Uterus (tissue), 3 donors: ENCODE measurements at regions not wholly inside any gene's neighbourhood (a gene's known extent, or its start where the extent isn't known, plus 50 kb on each side); places are given as distances from the start of the nearest gene placed in this dataset.

Source experiments
- DNase-seq, 2 donors: peaks; one replicate each; pipeline ENCODE4 v3.0.0-alpha.2; 2019 to 2020
- H3K27ac ChIP-seq, 2 donors: fragments of 200-600 bp; sonication (generic); 1 replicate in 1 of 2; 2 replicates in 1 of 2; pipeline ENCODE4 v1.5.1; 2016 to 2018
- H3K27me3 ChIP-seq, 2 donors: fragments of 200-600 bp; sonication (generic); one replicate each; pipeline ENCODE4 v1.5.1; 2018 to 2019; ENCODE audit warnings: control low read depth in 1 of 2
- H3K36me3 ChIP-seq, 2 donors: fragments of 200-600 bp; sonication (generic); one replicate each; pipeline ENCODE4 v1.5.1; 2019; ENCODE audit warnings: control low read depth in 1 of 2
- H3K4me1 ChIP-seq, 2 donors: fragments of 200-600 bp; sonication (generic); one replicate each; pipeline ENCODE4 v1.5.1; 2018 to 2019; ENCODE audit warnings: control low read depth in 1 of 2
- H3K4me3 ChIP-seq, 2 donors: fragments of 200-600 bp; sonication (generic); 1 replicate in 1 of 2; 2 replicates in 1 of 2; pipeline ENCODE4 v1.5.1; 2018 to 2019; ENCODE audit warnings: mild to moderate bottlenecking in 1 of 2
- H3K9me3 ChIP-seq, 2 donors: fragments of 200-600 bp; sonication (generic); one replicate each; pipeline ENCODE4 v1.5.1; 2019; ENCODE audit warnings: control low read depth in 1 of 2
- POLR2A ChIP-seq, 2 donors: fragments of 450-650 bp; IDR thresholded peaks; one replicate each; pipeline ENCODE4 v1.6.1; 2016; ENCODE audit warnings: antibody characterized with exemption in 2 of 2, mild to moderate bottlenecking in 1 of 2, moderate library complexity in 1 of 2
- intact Hi-C: fragments of 100-400 bp; cut with DNase I; formaldehyde crosslinking; loops from one replicate; pipeline ENCODE4 v1.15.1; 2023; ENCODE audit warnings: low total_unique reads
- TF ChIP-seq, protein P1 (sequence below), 4 experiments: fragments of 200-600 bp in 2 of 4; fragments of 450-650 bp in 2 of 4; sonication (generic) in 2 of 4; IDR thresholded peaks; one replicate each; pipeline ENCODE4 v1.5.1; 2016 to 2019; ENCODE audit warnings: antibody characterized with exemption in 4 of 4, mild to moderate bottlenecking in 2 of 4, moderate library complexity in 1 of 4
- donor health status: DM: yes; HTN: yes; CAD: no.

- Histone ChIP-seq H3K9me3 (no peaks in the 10 kb centered on the region), H3K27ac (no peak overlapping the region), H3K4me3 (no peak overlapping the region), H3K4me1 (no peaks in the 10 kb centered on the region), H3K36me3 (no peaks in the 10 kb centered on the region), H3K27me3 (no peaks in the 10 kb centered on the region)
- intact Hi-C loops: no loop called here
- DNase-seq: no peak
- TF ChIP-seq POLR2A (IDR thresholded peaks at IDR 0.05): no peak
- TF ChIP-seq, protein P1, sequence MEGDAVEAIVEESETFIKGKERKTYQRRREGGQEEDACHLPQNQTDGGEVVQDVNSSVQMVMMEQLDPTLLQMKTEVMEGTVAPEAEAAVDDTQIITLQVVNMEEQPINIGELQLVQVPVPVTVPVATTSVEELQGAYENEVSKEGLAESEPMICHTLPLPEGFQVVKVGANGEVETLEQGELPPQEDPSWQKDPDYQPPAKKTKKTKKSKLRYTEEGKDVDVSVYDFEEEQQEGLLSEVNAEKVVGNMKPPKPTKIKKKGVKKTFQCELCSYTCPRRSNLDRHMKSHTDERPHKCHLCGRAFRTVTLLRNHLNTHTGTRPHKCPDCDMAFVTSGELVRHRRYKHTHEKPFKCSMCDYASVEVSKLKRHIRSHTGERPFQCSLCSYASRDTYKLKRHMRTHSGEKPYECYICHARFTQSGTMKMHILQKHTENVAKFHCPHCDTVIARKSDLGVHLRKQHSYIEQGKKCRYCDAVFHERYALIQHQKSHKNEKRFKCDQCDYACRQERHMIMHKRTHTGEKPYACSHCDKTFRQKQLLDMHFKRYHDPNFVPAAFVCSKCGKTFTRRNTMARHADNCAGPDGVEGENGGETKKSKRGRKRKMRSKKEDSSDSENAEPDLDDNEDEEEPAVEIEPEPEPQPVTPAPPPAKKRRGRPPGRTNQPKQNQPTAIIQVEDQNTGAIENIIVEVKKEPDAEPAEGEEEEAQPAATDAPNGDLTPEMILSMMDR (IDR thresholded peaks at IDR 0.05): no peak
These were observed 449.8 kb downstream of the OMA1 start for GRCh38 chr1:58096714-58097113.

GRCh38 chr1:58095183-58095582 is 451.3 kb downstream of the OMA1 start:
- no peak overlapping the region for H3K27ac ChIP-seq
- H3K27me3 ChIP-seq: no peaks in the 10 kb centered on the region

DNA sequence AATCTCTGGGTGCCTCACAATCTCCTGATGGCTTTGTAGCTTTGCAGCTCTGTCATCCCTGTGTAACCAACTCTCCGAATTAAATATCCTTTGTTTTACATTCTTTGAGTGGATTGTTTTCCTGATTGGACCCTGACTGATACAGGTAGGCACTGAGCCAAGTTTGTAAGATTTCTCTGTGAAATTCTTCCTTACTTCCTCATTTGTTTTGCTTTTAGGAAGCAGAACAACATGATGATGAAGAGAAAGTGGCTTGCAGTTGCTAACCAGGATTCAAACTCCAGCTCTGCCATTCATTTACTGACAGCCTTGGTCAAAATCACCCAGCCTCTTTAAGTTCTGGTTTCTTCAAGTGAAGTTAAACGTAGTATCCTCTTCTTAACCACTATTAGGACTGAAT is 452.3 kb downstream of the OMA1 start:
- Histone ChIP-seq H3K36me3 (no peaks in the 10 kb centered on the region), H3K27ac (no peak overlapping the region), H3K9me3 (no peaks in the 10 kb centered on the region), H3K4me3 (no peak overlapping the region), H3K27me3 (no peaks in the 10 kb centered on the region), H3K4me1 (no peaks in the 10 kb centered on the region)
- intact Hi-C loops: no loop called here
- DNase-seq: no peak
- no peak for TF ChIP-seq POLR2A (IDR thresholded peaks at IDR 0.05)
- TF ChIP-seq, protein P1 (IDR thresholded peaks at IDR 0.05): no peak

More at GRCh38 chr1:58095183-58095582, 451.3 kb downstream of the OMA1 start:
- Histone ChIP-seq H3K4me1 (no peaks in the 10 kb centered on the region), H3K9me3 (no peaks in the 10 kb centered on the region), H3K4me3 (no peak overlapping the region), H3K36me3 (no peaks in the 10 kb centered on the region)
- TF ChIP-seq, protein P1 (IDR thresholded peaks at IDR 0.05): no peak
- no peak for TF ChIP-seq POLR2A (IDR thresholded peaks at IDR 0.05)
- no peak for DNase-seq
- intact Hi-C loops: no loop called here

GRCh38 chr1:58090640-58091039 is 455.9 kb downstream of the OMA1 start:
- TF ChIP-seq, protein P1 (IDR thresholded peaks at IDR 0.05): no peak
- no peak for TF ChIP-seq POLR2A (IDR thresholded peaks at IDR 0.05)
- Histone ChIP-seq H3K4me3 (no peak overlapping the region), H3K27ac (no peak overlapping the region), H3K4me1 (no peaks in the 10 kb centered on the region), H3K36me3 (no peaks in the 10 kb centered on the region), H3K27me3 (no peaks in the 10 kb centered on the region), H3K9me3 (no peaks in the 10 kb centered on the region)
- DNase-seq: no peak
- intact Hi-C loops: no loop called here

DNA sequence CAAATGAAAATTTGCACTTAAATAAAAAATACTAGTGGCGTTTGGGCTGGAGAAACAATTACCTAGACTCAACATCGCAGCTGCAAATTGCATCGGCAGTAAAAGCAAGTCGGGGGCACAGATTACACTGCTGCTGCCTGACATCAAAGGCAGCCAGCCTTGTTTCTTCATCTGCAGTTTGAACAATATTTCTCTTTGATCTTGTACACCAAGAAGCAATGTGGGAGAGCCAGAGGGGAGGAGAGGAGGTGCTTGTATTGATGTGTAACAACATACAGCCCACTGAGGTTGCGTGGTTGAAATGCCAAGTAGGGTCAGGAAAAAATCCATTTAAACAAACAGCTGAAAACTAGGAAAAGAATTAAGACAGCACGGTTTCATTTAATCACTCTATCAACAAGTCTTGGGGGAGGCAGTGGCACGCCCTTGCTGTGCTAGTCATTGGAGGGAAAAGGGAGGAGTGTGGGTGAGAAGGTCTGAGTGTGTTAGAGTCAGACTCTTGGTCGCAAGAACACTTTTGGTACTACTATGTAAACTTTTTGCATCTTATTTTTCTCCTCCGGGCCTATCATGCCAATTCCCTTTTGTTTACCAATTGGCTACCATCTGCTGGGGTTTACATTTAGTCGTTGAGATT is 456.5 kb downstream of the OMA1 start:
- no peaks in the 10 kb centered on the region for H3K9me3 ChIP-seq
- TF ChIP-seq POLR2A (IDR thresholded peaks at IDR 0.05): no peak
- intact Hi-C loops: no loop called here
- no peaks in the 10 kb centered on the region for H3K27me3 ChIP-seq
- no peaks in the 10 kb centered on the region for H3K4me1 ChIP-seq
- DNase-seq: no peak
- H3K27ac ChIP-seq: no peak overlapping the region
- H3K4me3 ChIP-seq: no peak overlapping the region
- no peaks in the 10 kb centered on the region for H3K36me3 ChIP-seq

- TF ChIP-seq POLR2A (IDR thresholded peaks at IDR 0.05): no peak
- TF ChIP-seq, protein P1 (IDR thresholded peaks at IDR 0.05): no peak
- DNase-seq: no peak
- Histone ChIP-seq H3K27me3 (no peaks in the 10 kb centered on the region), H3K4me1 (no peaks in the 10 kb centered on the region), H3K36me3 (no peaks in the 10 kb centered on the region), H3K9me3 (no peaks in the 10 kb centered on the region), H3K27ac (no peak overlapping the region), H3K4me3 (no peak overlapping the region)
- intact Hi-C loops: no loop called here
These were observed 462.3 kb downstream of the OMA1 start for GRCh38 chr1:58084266-58084665.
